ENCODE measurements at regions not wholly inside any gene's neighbourhood (a gene's known extent, or its start where the extent isn't known, plus 50 kb on each side); places are given as distances from the start of the nearest gene placed in this dataset.

- Histone ChIP-seq H3K4me3 (ENCODE audit: low read length) (no peak overlapping the region), H2AFZ (ENCODE audit: low read depth, low read length) (no peak overlapping the region), H3K27ac (ENCODE audit: low read length) (no peak overlapping the region), H3K9me3 (ENCODE audit: insufficient read depth, low read length) (no peaks in the 10 kb centered on the region), H3K36me3 (replicated peaks; ENCODE audit: low read depth, low read length) (no peaks in the 10 kb centered on the region), H3K79me2 (ENCODE audit: low read length) (no peaks in the 10 kb centered on the region), H3K4me1 (ENCODE audit: low read length) (no peaks in the 10 kb centered on the region), H3K27me3 (ENCODE audit: low read depth, low read length) (no peaks in the 10 kb centered on the region), H3K4me2 (ENCODE audit: low read length) (no peak overlapping the region), H4K20me1 (ENCODE audit: insufficient read depth, low read length) (no peaks in the 10 kb centered on the region), H3K9ac (ENCODE audit: low read length) (no peak overlapping the region)
- TF ChIP-seq CTCF (IDR thresholded peaks at IDR 0.05; ENCODE audit: low read depth, low read length) (no peak), EZH2phosphoT487 (IDR thresholded peaks at IDR 0.05; ENCODE audit: low read depth) (no peak)
Measured at GRCh38 chr6:168136622-168137021, 57.6 kb upstream of the FRMD1 start.

- Histone ChIP-seq H3K9ac (ENCODE audit: low read length) (no peak overlapping the region), H3K9me3 (ENCODE audit: insufficient read depth, low read length) (no peaks in the 10 kb centered on the region), H3K4me2 (ENCODE audit: low read length) (no peak overlapping the region), H3K79me2 (ENCODE audit: low read length) (no peaks in the 10 kb centered on the region), H3K4me1 (ENCODE audit: low read length) (no peaks in the 10 kb centered on the region), H2AFZ (ENCODE audit: low read depth, low read length) (no peak overlapping the region), H3K27ac (ENCODE audit: low read length) (no peak overlapping the region), H3K36me3 (replicated peaks; ENCODE audit: low read depth, low read length) (no peaks in the 10 kb centered on the region), H3K4me3 (ENCODE audit: low read length) (no peak overlapping the region), H3K27me3 (ENCODE audit: low read depth, low read length) (no peaks in the 10 kb centered on the region), H4K20me1 (ENCODE audit: insufficient read depth, low read length) (no peaks in the 10 kb centered on the region)
- TF ChIP-seq CTCF (IDR thresholded peaks at IDR 0.05; ENCODE audit: low read depth, low read length) (no peak), EZH2phosphoT487 (IDR thresholded peaks at IDR 0.05; ENCODE audit: low read depth) (no peak)
Measured at GRCh38 chr6:168136001-168136400, 57.0 kb upstream of the FRMD1 start.

GRCh38 chr6:168134560-168135201, 55.7 kb upstream of the FRMD1 start:
- TF ChIP-seq CTCF (IDR thresholded peaks at IDR 0.05; ENCODE audit: low read depth, low read length), result no peak
- TF ChIP-seq EZH2phosphoT487 (IDR thresholded peaks at IDR 0.05; ENCODE audit: low read depth), result no peak
- Histone ChIP-seq H3K4me3 (ENCODE audit: low read length) (no peak overlapping the region), H3K4me1 (ENCODE audit: low read length) (no peaks in the 10 kb centered on the region), H3K4me2 (ENCODE audit: low read length) (no peak overlapping the region), H3K79me2 (ENCODE audit: low read length) (no peaks in the 10 kb centered on the region), H3K27ac (ENCODE audit: low read length) (no peak overlapping the region), H3K9ac (ENCODE audit: low read length) (no peak overlapping the region), H2AFZ (ENCODE audit: low read depth, low read length) (no peak overlapping the region), H4K20me1 (ENCODE audit: insufficient read depth, low read length) (no peaks in the 10 kb centered on the region), H3K36me3 (replicated peaks; ENCODE audit: low read depth, low read length) (no peaks in the 10 kb centered on the region), H3K27me3 (ENCODE audit: low read depth, low read length) (no peaks in the 10 kb centered on the region), H3K9me3 (ENCODE audit: insufficient read depth, low read length) (no peaks in the 10 kb centered on the region)

- Histone ChIP-seq H3K36me3 (replicated peaks; ENCODE audit: low read depth, low read length) (no peaks in the 10 kb centered on the region), H3K9ac (ENCODE audit: low read length) (no peak overlapping the region), H3K27me3 (ENCODE audit: low read depth, low read length) (no peaks in the 10 kb centered on the region), H3K27ac (ENCODE audit: low read length) (no peak overlapping the region), H3K4me2 (ENCODE audit: low read length) (no peak overlapping the region), H3K9me3 (ENCODE audit: insufficient read depth, low read length) (no peaks in the 10 kb centered on the region), H4K20me1 (ENCODE audit: insufficient read depth, low read length) (no peaks in the 10 kb centered on the region), H2AFZ (ENCODE audit: low read depth, low read length) (no peak overlapping the region), H3K4me3 (ENCODE audit: low read length) (no peak overlapping the region), H3K79me2 (ENCODE audit: low read length) (no peaks in the 10 kb centered on the region), H3K4me1 (ENCODE audit: low read length) (no peaks in the 10 kb centered on the region)
- no peak for TF ChIP-seq CTCF (IDR thresholded peaks at IDR 0.05; ENCODE audit: low read depth, low read length)
- no peak for TF ChIP-seq EZH2phosphoT487 (IDR thresholded peaks at IDR 0.05; ENCODE audit: low read depth)
Measured at GRCh38 chr6:168133687-168134559, 54.9 kb upstream of the FRMD1 start.
